ENCODE measurements at regions not wholly inside any gene's neighbourhood (a gene's known extent, or its start where the extent isn't known, plus 50 kb on each side); places are given as distances from the start of the nearest gene placed in this dataset.

- Histone ChIP-seq H3K79me2 (ENCODE audit: insufficient read depth, low read length) (no peaks in the 10 kb centered on the region), H3K36me3 (ENCODE audit: low read length) (no peaks in the 10 kb centered on the region), H4K20me1 (ENCODE audit: low read depth, low read length) (no peaks in the 10 kb centered on the region), H3K4me2 (ENCODE audit: low read depth, low read length, poor library complexity, severe bottlenecking) (no peak overlapping the region), H2AFZ (ENCODE audit: low read depth, low read length, severe bottlenecking) (no peak overlapping the region), H3K9me2 (replicated peaks; ENCODE audit: insufficient read depth, low read length) (no peaks in the 10 kb centered on the region), H3K4me3 (ENCODE audit: insufficient read depth, low read length, poor library complexity, severe bottlenecking) (no peak overlapping the region), H3K27me3 (ENCODE audit: low read length) (no peaks in the 10 kb centered on the region), H3F3A (ENCODE audit: insufficient read depth) (no peaks in the 10 kb centered on the region), H3K9ac (ENCODE audit: low read length) (no peak overlapping the region), H3K9me3 (ENCODE audit: insufficient read depth, low read length) (no peaks in the 10 kb centered on the region), H3K27ac (ENCODE audit: low read depth, low read length) (no peak overlapping the region)
- TF ChIP-seq CTCF (IDR thresholded peaks at IDR 0.05; ENCODE audit: insufficient read depth, low read length, poor library complexity, severe bottlenecking) = no peak
- no peak for TF ChIP-seq EZH2phosphoT487 (conservative IDR thresholded peaks at IDR 0.05; ENCODE audit: low read length)
These were observed 105.2 kb upstream of the ADRA2C start for GRCh38 chr4:3660928-3661515.

- no peaks in the 10 kb centered on the region for H3F3A ChIP-seq (ENCODE audit: insufficient read depth)
- H3K27me3 ChIP-seq (ENCODE audit: low read length) = no peaks in the 10 kb centered on the region
- no peak overlapping the region for H3K27ac ChIP-seq (ENCODE audit: low read depth, low read length)
- H3K4me3 ChIP-seq (ENCODE audit: insufficient read depth, low read length, poor library complexity, severe bottlenecking) = no peak overlapping the region
- H3K9me3 ChIP-seq (ENCODE audit: insufficient read depth, low read length) = no peaks in the 10 kb centered on the region
- H3K9ac ChIP-seq (ENCODE audit: low read length) = no peak overlapping the region
- TF ChIP-seq CTCF (IDR thresholded peaks at IDR 0.05; ENCODE audit: insufficient read depth, low read length, poor library complexity, severe bottlenecking) = no peak
- no peak for TF ChIP-seq EZH2phosphoT487 (conservative IDR thresholded peaks at IDR 0.05; ENCODE audit: low read length)
- H3K79me2 ChIP-seq (ENCODE audit: insufficient read depth, low read length) = no peaks in the 10 kb centered on the region
- H2AFZ ChIP-seq (ENCODE audit: low read depth, low read length, severe bottlenecking) = no peak overlapping the region
- H3K9me2 ChIP-seq (replicated peaks; ENCODE audit: insufficient read depth, low read length) = no peaks in the 10 kb centered on the region
- no peaks in the 10 kb centered on the region for H3K36me3 ChIP-seq (ENCODE audit: low read length)
- no peak overlapping the region for H3K4me2 ChIP-seq (ENCODE audit: low read depth, low read length, poor library complexity, severe bottlenecking)
- H4K20me1 ChIP-seq (ENCODE audit: low read depth, low read length) = no peaks in the 10 kb centered on the region
These were observed 105.9 kb upstream of the ADRA2C start for GRCh38 chr4:3660086-3660927.

GRCh38 chr4:3659131-3659530 is 107.1 kb upstream of the ADRA2C start:
- H4K20me1 ChIP-seq (ENCODE audit: low read depth, low read length) = no peaks in the 10 kb centered on the region
- no peak overlapping the region for H3K27ac ChIP-seq (ENCODE audit: low read depth, low read length)
- H3K9me3 ChIP-seq (ENCODE audit: insufficient read depth, low read length) = no peaks in the 10 kb centered on the region
- H3K27me3 ChIP-seq (ENCODE audit: low read length) = no peaks in the 10 kb centered on the region
- no peak overlapping the region for H3K9ac ChIP-seq (ENCODE audit: low read length)
- no peaks in the 10 kb centered on the region for H3K9me2 ChIP-seq (replicated peaks; ENCODE audit: insufficient read depth, low read length)
- H3K36me3 ChIP-seq (ENCODE audit: low read length) = no peaks in the 10 kb centered on the region
- no peak overlapping the region for H3K4me3 ChIP-seq (ENCODE audit: insufficient read depth, low read length, poor library complexity, severe bottlenecking)
- no peak overlapping the region for H2AFZ ChIP-seq (ENCODE audit: low read depth, low read length, severe bottlenecking)
- TF ChIP-seq CTCF (IDR thresholded peaks at IDR 0.05; ENCODE audit: insufficient read depth, low read length, poor library complexity, severe bottlenecking) (no peak), EZH2phosphoT487 (conservative IDR thresholded peaks at IDR 0.05; ENCODE audit: low read length) (no peak)
- H3K79me2 ChIP-seq (ENCODE audit: insufficient read depth, low read length) = no peaks in the 10 kb centered on the region
- H3K4me2 ChIP-seq (ENCODE audit: low read depth, low read length, poor library complexity, severe bottlenecking) = no peak overlapping the region
- H3F3A ChIP-seq (ENCODE audit: insufficient read depth) = no peaks in the 10 kb centered on the region

Data from SU-DHL-6 (cell line).